Testis (tissue), 2 donors: ENCODE measurements at regions not wholly inside any gene's neighbourhood (a gene's known extent, or its start where the extent isn't known, plus 50 kb on each side); places are given as distances from the start of the nearest gene placed in this dataset.

Experiments
- POLR2A ChIP-seq: fragments of 450-650 bp; IDR thresholded peaks from one replicate; pipeline ENCODE4 v1.6.1; 2017; ENCODE audit warnings: antibody characterized with exemption, mild to moderate bottlenecking, moderate library complexity
- TF ChIP-seq, protein P1 (sequence below), 3 experiments: fragments of 450-650 bp in 2 of 3; fragments of 200-600 bp in 1 of 3; sonication (generic) in 1 of 3; IDR thresholded peaks; one replicate each; pipeline ENCODE4 v1.5.1; 2016 to 2019; ENCODE audit warnings: antibody characterized with exemption in 3 of 3, mild to moderate bottlenecking in 2 of 3, moderate library complexity in 1 of 3

DNA sequence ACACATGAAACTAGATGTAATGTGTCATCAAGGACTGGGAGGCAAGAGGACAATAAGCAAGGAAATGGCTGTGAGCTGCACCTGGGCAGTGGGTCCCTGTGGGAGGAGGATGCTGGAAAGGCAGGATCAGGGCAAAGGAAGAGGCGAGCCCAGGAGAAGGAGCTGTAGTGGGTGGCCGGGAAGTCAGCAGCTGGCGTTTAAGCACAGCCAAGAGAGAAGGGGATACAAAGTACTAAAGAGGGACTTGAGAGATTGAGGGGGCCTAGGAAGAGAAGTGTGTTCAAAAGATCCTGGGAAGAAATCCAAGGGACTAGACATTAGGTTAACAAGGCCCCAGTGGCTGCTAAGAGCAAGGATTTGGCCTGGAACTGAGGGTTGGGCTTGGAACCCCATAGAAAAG lies 188.5 kb upstream of the SLC24A5 start:
- TF ChIP-seq, protein P1, sequence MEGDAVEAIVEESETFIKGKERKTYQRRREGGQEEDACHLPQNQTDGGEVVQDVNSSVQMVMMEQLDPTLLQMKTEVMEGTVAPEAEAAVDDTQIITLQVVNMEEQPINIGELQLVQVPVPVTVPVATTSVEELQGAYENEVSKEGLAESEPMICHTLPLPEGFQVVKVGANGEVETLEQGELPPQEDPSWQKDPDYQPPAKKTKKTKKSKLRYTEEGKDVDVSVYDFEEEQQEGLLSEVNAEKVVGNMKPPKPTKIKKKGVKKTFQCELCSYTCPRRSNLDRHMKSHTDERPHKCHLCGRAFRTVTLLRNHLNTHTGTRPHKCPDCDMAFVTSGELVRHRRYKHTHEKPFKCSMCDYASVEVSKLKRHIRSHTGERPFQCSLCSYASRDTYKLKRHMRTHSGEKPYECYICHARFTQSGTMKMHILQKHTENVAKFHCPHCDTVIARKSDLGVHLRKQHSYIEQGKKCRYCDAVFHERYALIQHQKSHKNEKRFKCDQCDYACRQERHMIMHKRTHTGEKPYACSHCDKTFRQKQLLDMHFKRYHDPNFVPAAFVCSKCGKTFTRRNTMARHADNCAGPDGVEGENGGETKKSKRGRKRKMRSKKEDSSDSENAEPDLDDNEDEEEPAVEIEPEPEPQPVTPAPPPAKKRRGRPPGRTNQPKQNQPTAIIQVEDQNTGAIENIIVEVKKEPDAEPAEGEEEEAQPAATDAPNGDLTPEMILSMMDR (IDR thresholded peaks at IDR 0.05), result no peak
- TF ChIP-seq POLR2A, result no peak
